HG03378 (cell line): ENCODE measurements at regions not wholly inside any gene's neighbourhood (a gene's known extent, or its start where the extent isn't known, plus 50 kb on each side); places are given as distances from the start of the nearest gene placed in this dataset.

Experiments used
- ATAC-seq: cut with Tn5 transposase; IDR thresholded peaks from one replicate; pipeline ENCODE4 v1.9.1; 2021; ENCODE audit warnings: mild to moderate bottlenecking, moderate library complexity; ENCODE audit not compliant: unreplicated experiment

DNA sequence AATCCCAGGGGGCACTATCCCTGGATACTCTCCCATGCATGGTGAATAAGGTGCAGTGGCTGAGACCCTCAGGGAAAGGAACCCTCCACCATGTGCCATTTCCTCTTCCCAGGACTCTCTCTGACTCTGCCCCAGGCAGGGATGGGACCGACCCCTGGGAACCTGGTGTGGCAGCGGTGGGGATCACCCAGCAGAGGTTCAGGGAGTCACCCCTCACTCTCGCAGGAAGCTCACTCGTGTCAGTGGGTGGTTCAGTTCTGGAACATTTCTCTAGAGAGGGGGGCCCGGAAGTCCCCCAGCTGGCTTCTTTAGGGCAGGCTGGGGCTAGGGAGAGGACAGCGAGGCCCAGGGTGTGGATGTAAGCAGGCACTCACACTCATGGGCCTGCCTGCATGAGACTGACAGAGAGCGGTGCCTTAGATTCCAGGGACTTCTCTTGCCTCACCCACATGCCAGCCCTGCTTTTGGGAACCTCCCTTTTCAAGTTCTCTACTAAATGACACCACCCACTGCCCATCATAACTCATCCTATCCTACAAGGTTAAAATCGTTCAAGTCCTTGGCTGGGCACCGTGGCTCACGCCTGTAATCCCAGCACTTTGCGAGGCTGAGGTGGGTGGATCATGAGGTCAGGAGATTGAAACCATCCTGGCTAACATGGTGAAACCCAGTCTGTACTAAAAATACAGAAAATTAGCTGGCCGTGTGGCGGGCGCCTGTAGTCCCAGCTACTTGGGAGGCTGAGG lies 109.7 kb upstream of the SDK2 start:
- ATAC-seq, result no peak

DNA sequence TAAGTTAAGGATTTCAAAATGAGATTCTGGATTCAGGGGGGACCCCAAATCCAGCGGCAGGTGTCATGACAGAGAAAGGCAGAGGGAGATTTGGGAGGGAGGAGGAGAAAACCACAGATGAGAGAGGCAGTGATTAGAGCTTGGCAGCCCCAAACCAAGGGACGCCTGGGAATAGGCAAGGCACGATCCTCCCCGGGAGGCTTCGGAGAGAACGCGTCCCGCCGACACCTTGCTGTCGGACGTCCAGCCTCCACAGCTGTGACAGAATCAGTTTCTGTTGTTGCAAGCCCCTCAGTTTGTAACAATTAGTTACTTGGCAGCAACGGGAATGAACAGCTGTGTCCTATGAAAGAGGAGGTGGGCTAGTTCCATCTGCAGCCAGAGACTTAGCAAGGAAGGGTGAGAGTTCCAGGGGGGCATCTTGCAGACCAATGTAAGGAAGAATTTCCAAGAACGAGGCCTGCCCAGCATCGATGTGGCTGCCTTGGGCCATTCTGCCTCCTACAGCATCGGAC lies 110.7 kb upstream of the SDK2 start:
- no peak for ATAC-seq

DNA sequence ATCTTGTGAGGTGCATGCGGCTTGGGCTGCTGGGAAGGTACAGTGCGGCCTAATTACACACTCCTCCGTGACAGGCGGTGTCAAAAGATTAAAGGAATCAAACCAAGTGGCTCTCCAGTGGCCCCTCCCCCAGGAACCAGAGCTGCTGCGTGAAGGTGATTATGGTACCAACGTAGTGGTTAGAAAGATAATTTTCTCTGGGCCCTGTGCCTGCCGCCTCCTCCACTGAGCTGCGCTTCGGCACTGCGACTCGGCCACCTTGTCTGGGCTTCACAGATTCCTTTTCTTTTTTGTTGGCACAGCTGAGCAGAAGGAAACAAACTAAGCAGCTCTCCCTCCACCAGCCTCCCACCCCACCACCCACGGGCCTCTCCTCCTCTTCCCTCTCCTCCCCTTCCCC lies 113.2 kb upstream of the SDK2 start:
- no peak for ATAC-seq

DNA sequence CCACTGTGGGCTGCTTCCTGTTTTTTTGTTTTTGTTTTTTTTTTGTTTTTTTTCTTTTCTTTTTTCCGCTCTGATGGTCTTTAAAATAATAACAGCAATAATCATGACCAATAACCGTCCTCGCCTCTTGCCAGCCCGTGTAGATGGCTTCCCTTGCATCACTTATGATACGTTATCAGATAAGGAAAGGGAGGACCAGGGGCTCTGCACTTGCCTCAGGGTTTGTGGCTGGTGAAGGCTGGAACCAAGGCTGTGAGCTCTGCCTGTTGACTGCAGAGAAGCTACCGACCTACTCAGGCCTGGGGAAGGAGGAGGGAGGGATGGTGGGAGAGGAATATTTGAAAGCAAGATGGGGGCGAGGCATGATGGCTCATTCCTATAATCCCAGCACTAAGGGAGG lies 114.0 kb upstream of the SDK2 start:
- no peak for ATAC-seq

DNA sequence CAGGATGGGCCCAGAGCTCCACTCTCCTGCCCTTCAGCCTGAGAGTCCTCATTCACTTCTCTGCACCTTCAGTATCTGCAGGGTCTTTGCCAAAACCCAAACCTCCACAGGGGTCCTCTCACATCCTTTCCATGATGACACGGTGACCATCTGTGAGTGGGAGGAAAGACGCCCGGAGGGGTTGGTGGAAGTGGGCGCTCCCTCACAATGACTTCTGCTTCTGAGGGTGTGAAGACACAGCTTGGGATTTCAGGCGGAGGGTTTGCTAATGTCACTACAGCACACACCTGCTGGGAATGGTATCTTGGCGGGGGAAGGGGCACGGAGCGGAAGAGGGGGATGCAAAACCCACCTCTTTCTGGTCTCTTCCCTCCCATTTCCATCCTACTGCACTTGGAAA lies 115.1 kb upstream of the SDK2 start:
- ATAC-seq, result no peak

GRCh38 chr17:73759734-73760438 lies 115.6 kb upstream of the SDK2 start:
- no peak for ATAC-seq

DNA sequence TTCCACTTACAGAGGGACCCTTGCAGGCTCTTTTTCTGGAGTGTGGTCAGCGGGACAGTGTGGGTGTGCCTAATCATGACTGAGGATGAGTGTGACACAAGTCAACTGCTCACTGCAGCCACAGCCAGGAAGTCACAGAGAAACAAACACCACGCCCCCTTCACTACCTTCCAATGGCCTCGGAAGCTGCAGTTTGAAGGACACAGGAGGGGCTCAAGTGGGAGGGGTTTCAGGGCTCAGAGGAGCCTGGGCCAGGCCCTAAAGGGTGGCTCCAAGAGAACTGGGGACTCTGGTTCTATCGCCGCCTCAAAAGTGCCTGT lies 116.2 kb upstream of the SDK2 start:
- no peak for ATAC-seq

DNA sequence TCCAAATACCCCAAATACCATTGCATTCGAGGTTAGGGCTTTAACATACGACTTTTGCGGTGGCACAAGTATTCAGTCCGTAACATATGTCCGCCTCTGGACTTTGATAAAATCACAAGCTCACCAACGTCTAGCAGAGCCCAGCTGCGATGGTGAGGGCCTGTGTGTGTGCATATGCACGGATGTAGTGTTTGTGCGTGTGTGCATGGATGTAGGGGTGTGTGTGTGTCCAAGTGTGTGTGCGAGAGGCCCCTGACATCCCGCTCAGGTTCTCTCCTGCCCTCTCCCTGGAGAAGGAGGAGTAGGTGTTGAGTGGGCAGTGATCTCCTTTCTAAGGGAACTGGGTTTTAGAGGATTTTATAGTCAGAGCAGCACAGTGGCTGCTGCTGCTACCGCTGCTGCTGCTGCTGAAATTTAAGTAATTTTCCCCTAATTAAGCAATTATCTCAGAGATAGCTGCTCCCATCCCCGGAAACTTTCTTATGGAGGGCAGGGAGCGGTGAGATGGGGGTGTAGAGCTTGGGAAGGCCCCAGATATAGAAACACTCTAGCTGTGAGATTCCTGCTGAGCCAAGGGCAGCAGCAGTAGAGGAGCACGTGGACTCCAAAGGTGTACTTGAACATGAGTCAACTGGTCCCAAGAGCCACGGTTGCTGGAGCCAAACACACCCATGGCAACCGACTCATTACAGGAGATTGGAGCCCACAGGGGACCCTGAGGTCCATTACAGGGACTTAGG lies 121.7 kb upstream of the SDK2 start:
- ATAC-seq, result no peak

DNA sequence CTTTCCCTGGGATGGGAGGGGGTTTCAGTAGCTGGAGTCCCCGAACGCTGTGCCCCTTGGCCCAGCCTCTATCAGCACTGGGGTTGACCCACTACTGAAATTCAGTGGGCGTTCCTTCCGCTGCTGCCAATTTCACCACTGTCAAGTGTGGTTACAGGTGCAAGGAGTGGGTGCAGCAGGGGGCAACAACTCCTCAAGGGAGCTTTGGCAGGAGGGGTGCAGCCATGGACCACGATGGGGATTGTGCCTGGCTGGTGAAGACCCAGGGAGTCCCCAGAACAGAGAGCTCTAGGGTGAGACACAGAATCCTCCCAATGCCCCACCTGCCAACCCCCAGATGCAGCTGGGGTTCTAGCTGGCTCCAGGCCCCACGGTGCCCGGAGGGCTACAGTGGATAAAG lies 123.5 kb upstream of the SDK2 start:
- no peak for ATAC-seq

DNA sequence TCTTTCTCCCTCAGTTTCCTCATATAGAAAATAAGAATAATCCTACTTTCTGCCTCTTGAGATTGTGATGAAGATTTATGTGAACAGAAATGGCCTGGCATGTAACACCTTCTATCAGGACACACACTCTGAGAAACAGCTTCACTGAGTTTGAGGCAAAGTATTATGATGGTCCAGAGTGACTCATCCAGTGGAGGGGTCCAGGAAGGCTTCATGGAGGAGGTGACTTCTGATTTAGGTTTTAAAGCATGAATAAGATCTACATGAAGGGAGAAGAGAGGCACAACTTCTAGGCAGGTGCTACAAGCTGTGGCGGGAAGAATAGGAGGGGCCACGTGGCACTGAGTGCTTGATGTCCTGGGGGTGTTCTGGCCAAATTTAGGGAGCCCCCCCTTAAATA lies 124.4 kb upstream of the SDK2 start:
- ATAC-seq, result no peak

GRCh38 chr17:73769479-73769878 lies 125.2 kb upstream of the SDK2 start:
- no peak for ATAC-seq

DNA sequence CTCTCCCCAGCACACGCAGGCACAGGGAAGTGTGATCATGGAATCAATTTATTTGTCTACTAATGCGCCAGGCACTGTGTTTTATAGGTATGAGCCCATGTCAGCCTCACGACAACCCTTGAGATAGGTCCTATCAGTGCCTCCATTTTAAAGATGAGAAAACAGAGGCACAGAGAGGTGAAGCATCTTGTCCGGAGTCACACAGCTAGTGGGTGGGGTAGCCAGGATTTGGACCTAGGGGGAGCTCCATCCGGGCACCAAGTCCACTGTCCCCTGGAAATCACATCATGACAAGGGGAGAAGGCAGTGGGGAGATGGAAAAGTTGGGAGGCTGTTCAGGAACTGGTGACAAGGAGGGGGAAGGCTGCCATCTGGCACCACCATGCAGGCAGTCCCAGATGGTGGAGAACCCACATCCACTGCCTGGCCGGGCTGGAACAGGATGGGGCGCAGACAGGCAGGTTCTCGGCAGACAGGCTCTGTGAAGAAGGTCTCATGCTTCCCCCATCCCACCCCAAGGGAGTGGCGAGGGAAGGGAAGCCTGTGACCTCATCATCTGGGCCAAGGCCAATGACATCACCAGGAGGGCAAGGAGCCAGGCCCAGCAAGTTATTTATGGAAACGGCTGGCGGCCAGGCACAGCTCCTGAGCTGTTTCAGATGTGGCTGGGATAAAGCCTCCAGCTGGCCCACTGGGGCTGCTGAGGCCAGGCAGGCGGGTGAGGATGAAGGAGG lies 126.0 kb upstream of the SDK2 start:
- no peak for ATAC-seq

- ATAC-seq, result no peak
These were observed 126.6 kb upstream of the SDK2 start for GRCh38 chr17:73770849-73771229.

GRCh38 chr17:73772107-73772705 lies 128.0 kb upstream of the SDK2 start:
- no peak for ATAC-seq

GRCh38 chr17:73773702-73774101 lies 129.5 kb upstream of the SDK2 start:
- ATAC-seq, result no peak

GRCh38 chr17:73774852-73775251 lies 130.6 kb upstream of the SDK2 start:
- no peak for ATAC-seq

- ATAC-seq, result no peak
These were observed 132.3 kb upstream of the SDK2 start for GRCh38 chr17:73776351-73777130.

DNA sequence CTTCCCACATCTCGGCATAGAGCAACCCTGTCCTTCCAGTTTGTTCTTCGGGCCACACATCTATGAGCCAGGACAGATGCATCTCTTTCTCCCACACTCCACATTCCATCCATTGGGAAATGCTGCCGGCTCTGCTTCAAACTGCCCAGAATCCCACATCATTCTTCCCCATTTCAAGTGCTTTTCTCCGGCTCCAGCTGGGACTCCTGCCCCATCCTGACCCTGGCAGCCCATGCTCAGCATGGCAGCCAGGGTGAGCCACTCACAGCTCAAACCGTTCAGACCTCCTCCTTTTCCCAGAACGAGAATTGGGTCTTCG lies 132.8 kb upstream of the SDK2 start:
- ATAC-seq, result no peak

DNA sequence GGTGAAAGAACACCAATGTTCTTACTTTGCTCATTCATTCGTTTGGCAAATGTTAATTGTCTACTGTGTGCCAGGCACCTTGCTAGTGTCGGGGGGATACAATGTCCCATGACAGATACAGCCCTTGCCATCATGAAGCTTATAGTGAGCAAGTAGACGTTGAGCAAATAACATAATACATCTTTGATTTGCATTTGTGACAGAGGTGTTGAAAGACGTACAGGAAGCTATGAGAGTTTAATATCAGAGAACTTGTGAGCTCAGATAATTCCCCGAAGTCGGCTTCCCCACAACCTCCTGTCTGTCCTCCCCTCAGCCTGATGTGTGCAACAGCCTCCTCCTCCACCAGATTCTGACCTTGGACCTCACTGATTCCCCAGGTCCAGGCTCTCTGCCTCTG lies 138.0 kb upstream of the SDK2 start:
- no peak for ATAC-seq

DNA sequence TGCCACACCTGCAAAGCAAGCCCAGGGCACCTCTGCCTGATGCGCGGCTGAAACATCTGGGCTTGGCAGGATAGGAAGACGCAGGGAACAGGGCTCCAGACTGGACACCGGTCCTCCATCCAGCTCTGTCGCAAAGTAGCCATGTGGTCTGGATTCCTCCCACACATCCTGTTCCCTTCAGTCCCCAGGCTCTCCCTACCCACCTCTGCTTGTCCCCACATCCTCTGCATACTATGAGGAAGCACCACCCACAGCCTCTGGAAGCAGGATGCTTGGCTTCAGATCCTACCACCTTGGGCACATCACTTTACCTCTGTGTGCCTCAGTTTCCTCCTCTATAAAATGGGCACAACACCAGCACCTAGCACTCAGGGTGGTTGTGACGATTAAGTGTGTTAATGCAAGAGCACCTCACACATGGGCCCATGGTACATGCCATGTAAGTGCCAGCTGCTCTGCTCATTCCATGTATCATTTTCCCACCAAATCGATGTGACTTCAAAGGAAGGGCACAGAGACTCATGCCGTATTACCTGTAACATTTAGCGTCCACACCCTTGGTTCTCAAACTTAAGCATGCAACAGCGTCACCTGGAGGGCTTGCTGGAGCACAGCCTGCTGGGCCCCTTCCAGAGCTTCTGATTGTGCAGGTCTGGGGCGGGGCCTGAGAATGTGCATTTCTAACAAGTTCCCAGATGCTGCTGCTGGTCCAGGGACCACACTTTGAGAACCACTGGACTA lies 138.6 kb upstream of the SDK2 start:
- ATAC-seq, result no peak
